D721Med (cell line): ENCODE measurements at regions not wholly inside any gene's neighbourhood (a gene's known extent, or its start where the extent isn't known, plus 50 kb on each side); places are given as distances from the start of the nearest gene placed in this dataset.

Experiments
- DNase-seq: peaks from one replicate; pipeline ENCODE4 v3.0.0; 2011; ENCODE audit warnings: low spot score; ENCODE audit not compliant: insufficient read length
- FAIRE-seq: peaks from 2 replicates; lab custom pipeline; 2011; peaks lifted over from hg19 to GRCh38; lab: Jason Lieb, UNC
- TF ChIP-seq, protein P1 (sequence below): IDR thresholded peaks from 2 replicates; pipeline ENCODE4 v1.5.1; 2012; ENCODE audit warnings: mild to moderate bottlenecking, control low read depth; ENCODE audit not compliant: insufficient read depth; ENCODE audit errors: missing control alignments

DNA sequence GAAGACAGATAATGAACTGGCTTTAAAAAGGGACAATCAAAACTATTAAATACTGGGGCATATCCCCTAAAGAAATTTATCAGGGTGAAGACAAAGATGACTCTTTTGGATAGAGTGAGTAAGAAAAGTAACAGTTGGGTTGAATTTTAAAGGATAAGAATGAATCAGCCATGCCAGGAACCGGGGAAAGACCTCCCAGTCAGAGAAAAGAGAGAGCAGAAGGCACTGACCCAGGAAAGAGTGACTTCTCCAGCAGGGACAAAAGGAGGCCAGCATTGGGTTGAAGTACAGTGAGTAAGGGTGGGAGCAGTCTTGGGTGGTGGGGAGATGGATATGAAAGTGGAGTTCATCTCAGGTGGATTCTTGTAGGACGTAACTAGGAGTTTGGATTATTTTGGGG lies 516.9 kb upstream of the JAG1 start:
- no peak for FAIRE-seq
- TF ChIP-seq, protein P1, sequence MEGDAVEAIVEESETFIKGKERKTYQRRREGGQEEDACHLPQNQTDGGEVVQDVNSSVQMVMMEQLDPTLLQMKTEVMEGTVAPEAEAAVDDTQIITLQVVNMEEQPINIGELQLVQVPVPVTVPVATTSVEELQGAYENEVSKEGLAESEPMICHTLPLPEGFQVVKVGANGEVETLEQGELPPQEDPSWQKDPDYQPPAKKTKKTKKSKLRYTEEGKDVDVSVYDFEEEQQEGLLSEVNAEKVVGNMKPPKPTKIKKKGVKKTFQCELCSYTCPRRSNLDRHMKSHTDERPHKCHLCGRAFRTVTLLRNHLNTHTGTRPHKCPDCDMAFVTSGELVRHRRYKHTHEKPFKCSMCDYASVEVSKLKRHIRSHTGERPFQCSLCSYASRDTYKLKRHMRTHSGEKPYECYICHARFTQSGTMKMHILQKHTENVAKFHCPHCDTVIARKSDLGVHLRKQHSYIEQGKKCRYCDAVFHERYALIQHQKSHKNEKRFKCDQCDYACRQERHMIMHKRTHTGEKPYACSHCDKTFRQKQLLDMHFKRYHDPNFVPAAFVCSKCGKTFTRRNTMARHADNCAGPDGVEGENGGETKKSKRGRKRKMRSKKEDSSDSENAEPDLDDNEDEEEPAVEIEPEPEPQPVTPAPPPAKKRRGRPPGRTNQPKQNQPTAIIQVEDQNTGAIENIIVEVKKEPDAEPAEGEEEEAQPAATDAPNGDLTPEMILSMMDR, result no peak
- DNase-seq, result no peak

DNA sequence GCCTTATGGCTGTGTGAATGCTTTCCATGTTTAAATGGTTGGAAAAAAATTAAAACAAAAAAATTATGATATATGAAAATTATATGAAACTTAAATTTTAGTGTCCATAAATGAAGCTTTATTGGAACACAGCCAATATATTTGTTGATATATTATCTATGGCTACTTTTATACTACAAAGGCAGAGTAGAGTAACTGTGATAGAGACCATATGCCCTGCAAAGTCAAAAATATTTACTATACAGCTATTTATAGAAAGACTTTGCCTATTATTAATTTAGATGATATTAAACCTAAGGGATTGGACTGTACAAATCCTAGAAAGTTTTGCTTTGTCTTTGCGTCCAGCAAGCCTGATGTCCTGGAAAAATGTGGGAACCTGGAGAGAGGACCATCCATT lies 518.3 kb upstream of the JAG1 start:
- FAIRE-seq (no peak), DNase-seq (no peak)
- TF ChIP-seq, protein P1, result no peak

DNA sequence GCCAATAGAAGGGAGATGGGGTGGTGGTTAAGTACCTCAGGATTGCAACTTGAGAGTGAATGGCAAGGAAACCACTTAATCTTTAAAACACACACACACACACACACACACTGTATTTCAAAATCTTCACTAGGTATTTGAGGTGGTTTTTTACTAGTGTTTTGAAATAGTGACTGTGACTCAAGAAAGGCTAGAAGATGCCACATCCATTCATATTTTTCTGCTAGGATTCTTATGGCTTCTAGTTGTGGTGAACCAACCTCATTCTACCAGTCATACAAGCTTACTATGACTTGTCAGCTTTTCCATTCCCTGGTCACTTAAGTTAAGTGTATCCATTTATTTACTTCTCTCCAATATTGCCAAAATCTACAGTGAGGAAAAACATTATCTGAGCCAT lies 519.4 kb upstream of the JAG1 start:
- FAIRE-seq (no peak), DNase-seq (no peak)
- TF ChIP-seq, protein P1, result no peak

DNA sequence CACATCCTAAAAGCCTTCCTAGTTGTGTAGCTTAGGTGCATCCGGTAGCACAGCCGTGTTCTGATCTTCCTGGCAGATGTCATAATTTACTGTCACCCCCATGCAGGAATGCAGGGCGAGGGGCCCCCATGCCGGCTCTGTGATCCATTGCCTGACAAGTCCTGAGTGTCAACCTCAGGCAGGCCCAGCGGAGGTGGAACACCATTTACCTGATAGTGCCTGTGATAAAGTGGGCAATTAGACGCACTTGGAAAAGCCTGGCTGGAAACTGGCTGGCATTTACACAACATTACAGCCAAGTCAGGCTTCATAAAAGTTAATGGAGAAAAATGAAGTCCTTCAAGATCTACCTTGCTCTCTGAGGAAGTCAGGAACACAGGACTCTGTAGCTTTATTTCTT lies 521.4 kb upstream of the JAG1 start:
- FAIRE-seq (no peak), DNase-seq (no peak)
- TF ChIP-seq, protein P1, result no peak

DNA sequence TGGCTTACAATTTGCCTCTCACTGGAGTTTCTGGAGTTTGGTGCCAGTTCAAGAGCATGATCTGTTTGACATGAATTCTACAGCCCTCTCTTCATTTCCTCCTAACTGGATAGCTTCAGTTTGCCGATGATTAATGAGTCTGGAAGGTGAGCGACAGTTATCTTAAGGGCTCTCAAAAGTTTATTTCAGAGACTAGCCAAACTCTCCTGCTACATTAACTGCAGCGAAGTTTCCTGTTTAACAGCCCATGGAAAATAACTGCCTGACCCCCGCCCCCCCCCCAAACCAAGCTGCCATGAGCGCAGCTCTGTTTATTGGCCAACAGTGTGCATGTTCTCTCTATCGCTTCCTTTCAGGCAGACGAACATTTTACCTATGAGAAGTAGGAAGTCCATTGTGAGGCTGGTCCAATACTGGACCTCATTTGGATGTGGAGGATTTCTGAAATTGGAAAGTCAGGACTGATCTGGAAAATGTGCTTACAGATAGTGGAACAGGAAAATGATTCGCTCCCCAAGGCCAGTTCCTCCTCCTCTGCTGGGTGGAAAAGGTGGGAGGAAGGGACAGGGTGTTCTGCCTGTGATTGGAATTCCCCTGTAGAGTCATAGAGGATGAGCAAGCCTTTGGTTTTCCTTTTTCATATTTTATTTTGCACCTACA lies 522.2 kb upstream of the JAG1 start:
- FAIRE-seq, result no peak
- TF ChIP-seq, protein P1, result no peak
- no peak for DNase-seq

DNA sequence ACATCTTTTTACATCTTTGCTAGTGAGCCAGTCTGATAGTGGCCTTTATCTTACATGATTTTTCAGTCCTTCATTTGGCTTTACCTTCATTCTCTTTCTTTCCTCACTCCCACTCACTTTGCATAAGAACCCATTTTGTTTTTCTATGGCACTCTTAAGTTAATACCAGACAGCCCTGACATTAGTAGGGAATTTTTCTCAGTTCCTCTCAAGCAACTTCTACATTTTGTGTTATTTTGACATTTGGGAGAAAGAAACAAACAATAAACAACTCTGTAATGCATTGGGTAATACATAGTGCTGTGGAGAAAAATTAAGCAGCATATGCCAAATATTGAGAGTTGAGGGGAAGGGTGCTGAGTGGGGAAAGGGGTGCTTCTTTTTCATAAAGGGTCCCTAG lies 524.1 kb upstream of the JAG1 start:
- FAIRE-seq, result no peak
- TF ChIP-seq, protein P1, result no peak
- no peak for DNase-seq

DNA sequence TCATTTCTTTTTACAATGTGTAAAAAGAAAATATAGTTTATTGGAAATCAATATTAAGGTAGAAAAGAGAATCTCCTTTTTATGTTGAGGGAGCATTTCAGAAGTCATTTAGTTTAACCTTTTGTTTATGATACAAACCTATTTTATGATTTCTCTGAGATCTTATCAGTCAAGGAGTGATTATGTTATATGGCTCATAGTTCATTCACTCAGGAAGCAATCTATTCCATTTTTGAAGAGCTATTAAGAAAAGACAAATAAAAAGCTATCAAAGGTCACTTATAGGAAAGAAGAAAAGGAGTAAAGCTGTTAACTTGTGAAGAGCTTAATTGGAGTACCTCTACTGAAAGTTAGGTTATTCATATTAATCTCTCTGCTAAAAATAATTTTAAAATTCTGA lies 526.6 kb upstream of the JAG1 start:
- FAIRE-seq (no peak), DNase-seq (no peak)
- TF ChIP-seq, protein P1, result no peak
